CD4-positive, alpha-beta T cell (primary cell): ENCODE measurements at regions not wholly inside any gene's neighbourhood (a gene's known extent, or its start where the extent isn't known, plus 50 kb on each side); places are given as distances from the start of the nearest gene placed in this dataset.
"Not testable (repeated sequence)": the region's sequence is repeated elsewhere in the genome, so short reads cannot be mapped to it uniquely, and the experiment has no call there.

ENCODE experiments used
- ATAC-seq: fragments of 200-7000 bp; cut with Tn5 transposase; one replicate; pipeline ENCODE4 v1.10.0; 2022; ENCODE audit warnings: mild to moderate bottlenecking; ENCODE audit not compliant: poor library complexity
- CTCF ChIA-PET: fragments of 350-600 bp; sonication (Branson Sonifier 250); formaldehyde crosslinking; loops from one replicate; lab custom pipeline; 2021; ENCODE audit warnings: antibody characterized with exemption, inconsistent platforms; lab: Charles Lee
- POLR2A ChIA-PET: fragments of 350-600 bp; sonication (Branson Sonifier 250); formaldehyde crosslinking; loops from one replicate; lab custom pipeline; 2021; ENCODE audit warnings: antibody characterized with exemption, inconsistent platforms; lab: Charles Lee
- DNase-seq, 14 experiments: peaks; one replicate each; pipeline ENCODE4 v3.0.0-alpha.2; 2013 to 2020; ENCODE audit warnings: mixed read lengths in 2 of 14
- H3K27ac ChIP-seq, 2 donors: one replicate each; pipeline versions ENCODE4 v1.5.1 to v1.7.0; 2013; ENCODE audit warnings: low read length in 2 of 2, low read depth in 1 of 2, mild to moderate bottlenecking in 1 of 2
- H3K27me3 ChIP-seq, 2 experiments: 1 replicate in 1 of 2; 2 replicates in 1 of 2; pipeline versions ENCODE4 v1.6.1 to v1.7.0; 2013; ENCODE audit warnings: low read length in 2 of 2, control low read depth in 1 of 2, mild to moderate bottlenecking in 1 of 2, moderate library complexity in 1 of 2; ENCODE audit not compliant: insufficient read depth in 2 of 2, control insufficient read depth in 1 of 2
- H3K36me3 ChIP-seq: one replicate; pipeline ENCODE4 v1.6.1; 2013; ENCODE audit warnings: low read length, control low read depth; ENCODE audit not compliant: insufficient read depth
- H3K4me1 ChIP-seq: one replicate; pipeline ENCODE4 v1.6.1; 2013; ENCODE audit warnings: low read length, control low read depth; ENCODE audit not compliant: insufficient read depth
- H3K4me3 ChIP-seq: one replicate; pipeline ENCODE4 v1.5.1; 2013; ENCODE audit warnings: mild to moderate bottlenecking, low read length, moderate library complexity
- H3K9me3 ChIP-seq, 2 experiments: 1 replicate in 1 of 2; 2 replicates in 1 of 2; pipeline versions ENCODE4 v1.6.1 to v1.7.0; 2013; ENCODE audit warnings: low read length in 2 of 2, mild to moderate bottlenecking in 2 of 2, control low read depth in 1 of 2, moderate library complexity in 1 of 2; ENCODE audit not compliant: control insufficient read depth in 1 of 2, insufficient read depth in 1 of 2
- H3K27ac Mint-ChIP-seq: one replicate; pipeline ENCODE4 v1.8.0; 2020; ENCODE audit warnings: mixed read lengths
- H3K27me3 Mint-ChIP-seq: one replicate; pipeline ENCODE4 v1.8.0; 2021; ENCODE audit warnings: mixed read lengths
- H3K36me3 Mint-ChIP-seq: one replicate; pipeline ENCODE4 v1.8.0; 2021; ENCODE audit warnings: low read depth, mixed read lengths
- H3K4me1 Mint-ChIP-seq: one replicate; pipeline ENCODE4 v1.8.0; 2021; ENCODE audit warnings: low read depth, mixed read lengths
- H3K4me3 Mint-ChIP-seq: one replicate; pipeline ENCODE4 v1.8.0; 2020; ENCODE audit warnings: mild to moderate bottlenecking, mixed read lengths
- H3K9me3 Mint-ChIP-seq: one replicate; pipeline ENCODE4 v1.8.0; 2020; ENCODE audit warnings: mixed read lengths
- intact Hi-C, 2 experiments: fragments of 100-400 bp; cut with DNase I in 1 of 2; cut with micrococcal nuclease in 1 of 2; formaldehyde crosslinking; loops; one replicate each; pipeline versions ENCODE4 v1.15.1 to v1.9.0; 2023 to 2025; cut with DNase I, micrococcal nuclease

- POLR2A ChIA-PET, H3K9me3 Mint-ChIP-seq: not testable (repeated sequence)
Measured at GRCh38 chr6:57989520-57990080, 672.2 kb downstream of the PRIM2 start.

GRCh38 chr6:57998858-57999619 lies 681.6 kb downstream of the PRIM2 start:
- H3K27me3 ChIP-seq, DNase-seq, H3K9me3 Mint-ChIP-seq, POLR2A ChIA-PET, H3K4me1 Mint-ChIP-seq, H3K4me3 ChIP-seq, H3K36me3 ChIP-seq, CTCF ChIA-PET, H3K4me1 ChIP-seq, H3K27ac ChIP-seq, H3K27ac Mint-ChIP-seq, ATAC-seq, H3K9me3 ChIP-seq, H3K36me3 Mint-ChIP-seq, intact Hi-C loops, H3K4me3 Mint-ChIP-seq: not testable (repeated sequence)
- H3K27me3 Mint-ChIP-seq, result peaks cover 16% of the 10 kb centered on the region

More at GRCh38 chr6:57989520-57990080, 672.2 kb downstream of the PRIM2 start:
- H3K4me3 ChIP-seq, intact Hi-C loops, H3K27me3 Mint-ChIP-seq, H3K4me3 Mint-ChIP-seq, CTCF ChIA-PET, H3K27me3 ChIP-seq, H3K36me3 Mint-ChIP-seq, H3K27ac Mint-ChIP-seq, H3K36me3 ChIP-seq, H3K9me3 ChIP-seq, H3K4me1 ChIP-seq, H3K4me1 Mint-ChIP-seq, DNase-seq, ATAC-seq, H3K27ac ChIP-seq: not testable (repeated sequence)

- H3K9me3 ChIP-seq, H3K36me3 Mint-ChIP-seq, H3K4me1 ChIP-seq, H3K27ac ChIP-seq, H3K27ac Mint-ChIP-seq, ATAC-seq, H3K9me3 Mint-ChIP-seq, H3K4me1 Mint-ChIP-seq, CTCF ChIA-PET, H3K4me3 ChIP-seq, H3K4me3 Mint-ChIP-seq, H3K27me3 ChIP-seq, DNase-seq, H3K36me3 ChIP-seq, intact Hi-C loops, POLR2A ChIA-PET: not testable (repeated sequence)
- peaks cover 16% of the 10 kb centered on the region for H3K27me3 Mint-ChIP-seq
Measured at GRCh38 chr6:58000233-58000632, 682.8 kb downstream of the PRIM2 start.

- H3K4me1 Mint-ChIP-seq, CTCF ChIA-PET, H3K27me3 ChIP-seq, intact Hi-C loops, H3K9me3 ChIP-seq, DNase-seq, H3K27ac ChIP-seq, H3K4me1 ChIP-seq, H3K27me3 Mint-ChIP-seq, H3K4me3 ChIP-seq, POLR2A ChIA-PET, H3K4me3 Mint-ChIP-seq, ATAC-seq, H3K9me3 Mint-ChIP-seq, H3K36me3 Mint-ChIP-seq, H3K36me3 ChIP-seq, H3K27ac Mint-ChIP-seq: not testable (repeated sequence)
Measured at GRCh38 chr6:58003417-58004167, 686.2 kb downstream of the PRIM2 start.

GRCh38 chr6:58007334-58008000 lies 690.0 kb downstream of the PRIM2 start:
- H3K36me3 ChIP-seq, H3K36me3 Mint-ChIP-seq, H3K27me3 Mint-ChIP-seq, H3K27me3 ChIP-seq, H3K27ac ChIP-seq, H3K4me1 ChIP-seq, DNase-seq, H3K9me3 Mint-ChIP-seq, H3K4me3 ChIP-seq, ATAC-seq, H3K9me3 ChIP-seq, H3K4me1 Mint-ChIP-seq, CTCF ChIA-PET, intact Hi-C loops, H3K4me3 Mint-ChIP-seq, POLR2A ChIA-PET, H3K27ac Mint-ChIP-seq: not testable (repeated sequence)

GRCh38 chr6:58008001-58008335 lies 690.5 kb downstream of the PRIM2 start:
- H3K4me1 Mint-ChIP-seq, H3K27ac Mint-ChIP-seq, H3K9me3 Mint-ChIP-seq, H3K36me3 ChIP-seq, POLR2A ChIA-PET, H3K27ac ChIP-seq, H3K27me3 ChIP-seq, H3K4me3 Mint-ChIP-seq, H3K4me1 ChIP-seq, ATAC-seq, DNase-seq, intact Hi-C loops, H3K27me3 Mint-ChIP-seq, H3K9me3 ChIP-seq, H3K4me3 ChIP-seq, H3K36me3 Mint-ChIP-seq, CTCF ChIA-PET: not testable (repeated sequence)
